AG04449 (cell line): ENCODE measurements at regions not wholly inside any gene's neighbourhood (a gene's known extent, or its start where the extent isn't known, plus 50 kb on each side); places are given as distances from the start of the nearest gene placed in this dataset.

Experiments
- CTCF ChIA-PET: fragments of 350-600 bp; formaldehyde crosslinking; extraction: SDS; loops from one replicate; lab custom pipeline; 2021; ENCODE audit warnings: antibody characterized with exemption; lab: Yijun Ruan, JAX
- POLR2A ChIA-PET: fragments of 400-600, 350-600 bp; formaldehyde crosslinking; extraction: SDS; loops from one replicate; lab custom pipeline; 2020; ENCODE audit warnings: antibody characterized with exemption, inconsistent platforms; lab: Yijun Ruan, JAX
- DNase-seq: peaks from one replicate; pipeline ENCODE4 v3.0.0-alpha.2; 2010; ENCODE audit warnings: low read depth, low spot score
- H3K4me3 ChIP-seq: 2 replicates; pipeline ENCODE4 v1.5.1; 2011; ENCODE audit warnings: low read depth, mild to moderate bottlenecking, control low read depth, low read length
- TF ChIP-seq, protein P1 (sequence below): IDR thresholded peaks from one replicate; pipeline ENCODE4 v1.5.1; 2011; ENCODE audit warnings: mild to moderate bottlenecking, moderate library complexity, low read length, control low read depth, inconsistent platforms; ENCODE audit not compliant: insufficient read depth; ENCODE audit errors: missing control alignments

- TF ChIP-seq, protein P1, sequence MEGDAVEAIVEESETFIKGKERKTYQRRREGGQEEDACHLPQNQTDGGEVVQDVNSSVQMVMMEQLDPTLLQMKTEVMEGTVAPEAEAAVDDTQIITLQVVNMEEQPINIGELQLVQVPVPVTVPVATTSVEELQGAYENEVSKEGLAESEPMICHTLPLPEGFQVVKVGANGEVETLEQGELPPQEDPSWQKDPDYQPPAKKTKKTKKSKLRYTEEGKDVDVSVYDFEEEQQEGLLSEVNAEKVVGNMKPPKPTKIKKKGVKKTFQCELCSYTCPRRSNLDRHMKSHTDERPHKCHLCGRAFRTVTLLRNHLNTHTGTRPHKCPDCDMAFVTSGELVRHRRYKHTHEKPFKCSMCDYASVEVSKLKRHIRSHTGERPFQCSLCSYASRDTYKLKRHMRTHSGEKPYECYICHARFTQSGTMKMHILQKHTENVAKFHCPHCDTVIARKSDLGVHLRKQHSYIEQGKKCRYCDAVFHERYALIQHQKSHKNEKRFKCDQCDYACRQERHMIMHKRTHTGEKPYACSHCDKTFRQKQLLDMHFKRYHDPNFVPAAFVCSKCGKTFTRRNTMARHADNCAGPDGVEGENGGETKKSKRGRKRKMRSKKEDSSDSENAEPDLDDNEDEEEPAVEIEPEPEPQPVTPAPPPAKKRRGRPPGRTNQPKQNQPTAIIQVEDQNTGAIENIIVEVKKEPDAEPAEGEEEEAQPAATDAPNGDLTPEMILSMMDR = no peak
- no peak overlapping the region for H3K4me3 ChIP-seq
- CTCF ChIA-PET = interaction anchor here (1.0 to 1.4 kb wide), 2 partner anchors 10 to 227 kb away, joined by 3 to 5 read pairs; no protein-coding TSS in a partner anchor
- POLR2A ChIA-PET = no interaction called here
- DNase-seq = no peak
Measured at GRCh38 chr6:108768792-108769524, 79.3 kb upstream of the ARMC2 start.

GRCh38 chr6:108771421-108771820 lies 76.8 kb upstream of the ARMC2 start:
- CTCF ChIA-PET = no interaction called here
- DNase-seq = no peak
- POLR2A ChIA-PET = no interaction called here
- TF ChIP-seq, protein P1 = no peak
- no peak overlapping the region for H3K4me3 ChIP-seq

DNA sequence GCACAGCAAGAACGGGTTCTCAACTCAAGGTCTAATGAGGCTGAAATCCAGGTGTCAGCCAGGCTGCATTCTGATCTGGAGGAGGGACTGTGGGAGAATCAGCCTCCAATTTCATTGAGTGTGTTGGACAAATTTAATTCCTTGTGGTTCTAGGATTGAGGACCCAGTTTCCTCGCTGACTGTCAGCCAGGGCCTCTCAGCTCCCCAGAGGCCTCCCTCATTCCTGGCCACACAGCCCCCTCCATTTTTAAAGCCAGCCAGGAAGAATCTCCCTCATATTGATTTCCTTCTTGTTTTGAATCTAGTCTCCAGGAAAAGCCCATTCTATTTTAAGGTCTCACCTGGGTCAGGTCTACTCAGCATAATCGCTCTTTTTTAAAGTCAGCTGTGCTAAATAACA lies 73.7 kb upstream of the ARMC2 start:
- POLR2A ChIA-PET = no interaction called here
- no peak overlapping the region for H3K4me3 ChIP-seq
- TF ChIP-seq, protein P1 = no peak
- no peak for DNase-seq
- CTCF ChIA-PET = interaction anchor here (0.9 to 1.0 kb wide), 2 partner anchors 232 to 234 kb away, joined by 3 read pairs; no protein-coding TSS in a partner anchor

DNA sequence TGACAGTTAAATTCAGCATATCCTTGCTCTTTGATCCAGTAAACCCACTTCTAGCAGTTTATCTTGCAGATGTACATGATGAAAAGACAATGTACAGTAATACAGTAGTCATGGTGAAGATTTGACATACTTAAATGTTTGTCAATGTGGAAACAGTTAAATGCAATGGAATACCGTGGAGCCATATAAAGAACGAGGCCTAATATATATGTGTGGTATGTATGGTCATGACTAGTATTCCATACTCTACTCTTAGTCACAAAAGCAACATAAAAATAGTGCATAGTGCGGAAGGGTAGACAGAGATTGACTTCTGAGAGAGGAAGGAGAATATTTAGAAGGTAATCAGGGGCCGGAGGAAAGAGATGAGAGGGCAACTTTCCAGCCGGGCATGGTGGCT lies 70.7 kb upstream of the ARMC2 start:
- CTCF ChIA-PET = no interaction called here
- no peak overlapping the region for H3K4me3 ChIP-seq
- POLR2A ChIA-PET = interaction anchor here (0.8 kb wide), 1 partner anchor 219 kb away, joined by 3 read pairs; no protein-coding TSS in a partner anchor
- TF ChIP-seq, protein P1 = no peak
- DNase-seq = no peak

DNA sequence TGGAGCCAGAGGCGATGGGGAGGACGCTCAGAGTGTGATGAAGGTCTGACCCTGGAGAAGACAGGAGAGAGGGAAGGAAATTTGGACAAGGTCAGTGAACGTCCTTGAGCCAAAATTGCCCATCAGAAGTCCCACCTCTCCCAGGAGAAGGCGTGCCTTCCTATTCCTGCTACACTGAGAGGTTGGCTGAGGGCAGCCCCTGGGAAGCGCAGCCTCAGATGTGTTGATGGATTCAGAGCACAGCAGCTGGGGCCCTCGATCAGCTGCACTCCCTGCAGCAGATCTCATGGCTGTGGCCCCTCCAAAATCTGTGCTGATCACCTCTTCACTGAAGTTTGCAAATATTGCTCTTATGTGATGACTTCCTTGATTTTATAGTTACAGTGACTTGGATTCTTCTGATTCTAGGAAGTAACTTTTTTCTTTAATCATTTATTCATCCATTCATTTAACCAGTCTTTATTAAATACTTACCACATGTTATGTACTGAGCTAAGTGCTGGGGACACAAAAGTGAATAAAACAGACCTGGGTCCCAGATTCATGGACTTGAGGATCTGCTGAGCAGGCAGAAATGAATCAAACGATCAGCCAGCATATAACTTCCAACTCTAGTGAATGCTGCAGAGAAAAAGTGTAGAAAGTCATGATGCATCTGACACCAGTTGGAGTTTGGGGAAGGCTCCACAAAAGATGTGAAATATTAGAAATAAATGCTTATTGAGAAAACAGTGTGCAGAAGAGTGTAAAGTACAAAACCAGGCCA lies 69.6 kb upstream of the ARMC2 start:
- CTCF ChIA-PET = interaction anchor here (2.5 kb wide), 1 partner anchor 237 kb away, joined by 15 read pairs; no protein-coding TSS in a partner anchor
- no peak for DNase-seq
- no peak overlapping the region for H3K4me3 ChIP-seq
- POLR2A ChIA-PET = no interaction called here
- TF ChIP-seq, protein P1 = no peak
